ENCODE measurements at regions not wholly inside any gene's neighbourhood (a gene's known extent, or its start where the extent isn't known, plus 50 kb on each side); places are given as distances from the start of the nearest gene placed in this dataset.

- Histone ChIP-seq H3K4me2 (ENCODE audit: insufficient read depth, low read length) (no peak overlapping the region), H3K9me1 (ENCODE audit: control insufficient read depth, insufficient read depth, low read length) (no peaks in the 10 kb centered on the region), H3K9ac (ENCODE audit: insufficient read depth in 1 of 2, low read depth in 2 of 2, low read length in 2 of 2) (no peak overlapping the region), H4K20me1 (replicated peaks; ENCODE audit: control insufficient read depth, insufficient read depth, low read length) (no peaks in the 10 kb centered on the region), H3K4me3 (no peak overlapping the region), H2AFZ (ENCODE audit: low read depth, low read length) (no peak overlapping the region), H3K4me1 (replicated peaks in 1 of 2; ENCODE audit: control insufficient read depth in 2 of 2, insufficient read depth in 2 of 2, low read length in 2 of 2) (no peaks in the 10 kb centered on the region), H3K27ac (ENCODE audit: extremely low read depth, low read depth, low read length) (no peak overlapping the region), H3K79me2 (ENCODE audit: control insufficient read depth, insufficient read depth, low read length) (no peaks in the 10 kb centered on the region), H3K9me3 (replicated peaks; ENCODE audit: control insufficient read depth, insufficient read depth, low read depth, low read length) (no peaks in the 10 kb centered on the region), H3K27me3 (ENCODE audit: control insufficient read depth in 2 of 2, insufficient read depth in 2 of 2, low read length in 2 of 2) (no peaks in the 10 kb centered on the region), H3K36me3 (ENCODE audit: control insufficient read depth, insufficient read depth, low read length) (no peaks in the 10 kb centered on the region)
- FAIRE-seq = no peak
- CTCF ChIA-PET (ENCODE audit: low intra/inter-chr PET ratio) = no interaction called here
- no TSS peak for BruUV-seq (replicated peaks)
- intact Hi-C loops (cut with micrococcal nuclease) = no loop called here
- in situ Hi-C loops (cut with MboI) = no loop called here
- no peak for DNase-seq (ENCODE audit: extremely low read depth in 1 of 4, low spot score in 3 of 4)
- ATAC-seq = no peak
- POLR2A ChIA-PET = no interaction called here
- TF ChIP-seq SIRT6 (IDR thresholded peaks at IDR 0.05; ENCODE audit: low read depth, low read length) (no peak), MYNN (IDR thresholded peaks at IDR 0.05) (no peak), MYNN (CRISPR knock-in tag; IDR thresholded peaks at IDR 0.05) (no peak), ZKSCAN1 (IDR thresholded peaks at IDR 0.05; ENCODE audit: low read depth, low read length) (no peak), ZNF175 (CRISPR knock-in tag; IDR thresholded peaks at IDR 0.05; ENCODE audit: low read depth) (no peak), MITF (IDR thresholded peaks at IDR 0.05) (no peak), YBX1 (IDR thresholded peaks at IDR 0.05) (no peak), TRIM28 (IDR thresholded peaks at IDR 0.05) (no peak), MED1 (CRISPR knock-in tag; IDR thresholded peaks at IDR 0.05; ENCODE audit: borderline replicate concordance) (no peak), SRF (CRISPR knock-in tag; IDR thresholded peaks at IDR 0.05) (no peak), CHD4 (IDR thresholded peaks at IDR 0.05; ENCODE audit: insufficient read depth, insufficient replicate concordance, low read depth, low read length, poor library complexity, severe bottlenecking) (no peak), TSC22D4 (tag; IDR thresholded peaks at IDR 0.05) (no peak), SRSF7 (optimal IDR thresholded peaks at IDR 0.05; ENCODE audit: low read depth, low read length) (no peak), RAD21 (CRISPR knock-in tag; conservative IDR thresholded peaks at IDR 0.05 in 1 of 2, IDR thresholded peaks at IDR 0.05 in 1 of 2) (no peak), HNRNPH1 (optimal IDR thresholded peaks at IDR 0.05; ENCODE audit: low read depth, low read length) (no peak), HSF4 (CRISPR knock-in tag; IDR thresholded peaks at IDR 0.05; ENCODE audit: borderline replicate concordance) (no peak), THAP12 (CRISPR knock-in tag; IDR thresholded peaks at IDR 0.05) (no peak), ZNF696 (CRISPR knock-in tag; conservative IDR thresholded peaks at IDR 0.05) (no peak), ELK1 (CRISPR knock-in tag; IDR thresholded peaks at IDR 0.05) (no peak)
These were observed 177.8 kb upstream of the SGCD start for GRCh38 chr5:156149213-156149612.
